ENCODE measurements at regions not wholly inside any gene's neighbourhood (a gene's known extent, or its start where the extent isn't known, plus 50 kb on each side); places are given as distances from the start of the nearest gene placed in this dataset.

DNA sequence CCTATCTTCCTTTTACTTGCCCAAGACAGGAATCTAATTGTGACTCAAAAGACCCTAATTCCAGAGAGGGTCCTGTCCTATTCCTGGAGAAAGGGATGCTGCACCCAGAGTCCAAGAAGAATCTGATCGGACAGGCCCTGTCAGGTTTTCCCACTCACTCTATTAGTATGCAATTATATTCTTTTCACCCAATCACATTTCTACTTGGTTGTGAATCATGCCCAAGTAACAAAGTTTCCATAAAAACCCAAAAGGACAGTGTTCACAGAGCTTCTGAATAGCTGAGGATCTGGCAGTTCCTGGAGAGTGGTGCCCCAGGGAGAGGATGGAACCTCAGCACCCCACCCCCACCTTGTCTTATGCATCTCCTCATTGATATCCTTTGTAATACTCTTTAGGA, 135.3 kb upstream of the SLITRK5 start:
- H3K9ac ChIP-seq (ENCODE audit: insufficient read depth, low read depth, low read length) = no peak overlapping the region
- intact Hi-C loops (cut with micrococcal nuclease; ENCODE audit: unreplicated experiment) = no loop called here
- H3K36me3 ChIP-seq (replicated peaks in 1 of 2; ENCODE audit: control insufficient read depth in 1 of 2, insufficient read depth in 2 of 2, low read length in 2 of 2) = no peaks in the 10 kb centered on the region
- no peak overlapping the region for H3K4me2 ChIP-seq (ENCODE audit: low read depth, low read length)
- CTCF ChIA-PET (ENCODE audit: low intra/inter-chr PET ratio, low total read pairs) = no interaction called here
- H3K4me1 ChIP-seq (ENCODE audit: insufficient read depth, low read length) = no peaks in the 10 kb centered on the region
- no peaks in the 10 kb centered on the region for H3K9me3 ChIP-seq (ENCODE audit: low read length)
- TF ChIP-seq ADNP (CRISPR knock-in tag; IDR thresholded peaks at IDR 0.05) = no peak
- TF ChIP-seq RFX3 (CRISPR knock-in tag; IDR thresholded peaks at IDR 0.05) = no peak
- TF ChIP-seq RCOR2 (CRISPR knock-in tag; IDR thresholded peaks at IDR 0.05) = no peak
- TF ChIP-seq, protein P1, sequence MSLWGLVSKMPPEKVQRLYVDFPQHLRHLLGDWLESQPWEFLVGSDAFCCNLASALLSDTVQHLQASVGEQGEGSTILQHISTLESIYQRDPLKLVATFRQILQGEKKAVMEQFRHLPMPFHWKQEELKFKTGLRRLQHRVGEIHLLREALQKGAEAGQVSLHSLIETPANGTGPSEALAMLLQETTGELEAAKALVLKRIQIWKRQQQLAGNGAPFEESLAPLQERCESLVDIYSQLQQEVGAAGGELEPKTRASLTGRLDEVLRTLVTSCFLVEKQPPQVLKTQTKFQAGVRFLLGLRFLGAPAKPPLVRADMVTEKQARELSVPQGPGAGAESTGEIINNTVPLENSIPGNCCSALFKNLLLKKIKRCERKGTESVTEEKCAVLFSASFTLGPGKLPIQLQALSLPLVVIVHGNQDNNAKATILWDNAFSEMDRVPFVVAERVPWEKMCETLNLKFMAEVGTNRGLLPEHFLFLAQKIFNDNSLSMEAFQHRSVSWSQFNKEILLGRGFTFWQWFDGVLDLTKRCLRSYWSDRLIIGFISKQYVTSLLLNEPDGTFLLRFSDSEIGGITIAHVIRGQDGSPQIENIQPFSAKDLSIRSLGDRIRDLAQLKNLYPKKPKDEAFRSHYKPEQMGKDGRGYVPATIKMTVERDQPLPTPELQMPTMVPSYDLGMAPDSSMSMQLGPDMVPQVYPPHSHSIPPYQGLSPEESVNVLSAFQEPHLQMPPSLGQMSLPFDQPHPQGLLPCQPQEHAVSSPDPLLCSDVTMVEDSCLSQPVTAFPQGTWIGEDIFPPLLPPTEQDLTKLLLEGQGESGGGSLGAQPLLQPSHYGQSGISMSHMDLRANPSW (CRISPR knock-in tag; IDR thresholded peaks at IDR 0.05; ENCODE audit: borderline replicate concordance) = no peak
- TF ChIP-seq, protein P2, sequence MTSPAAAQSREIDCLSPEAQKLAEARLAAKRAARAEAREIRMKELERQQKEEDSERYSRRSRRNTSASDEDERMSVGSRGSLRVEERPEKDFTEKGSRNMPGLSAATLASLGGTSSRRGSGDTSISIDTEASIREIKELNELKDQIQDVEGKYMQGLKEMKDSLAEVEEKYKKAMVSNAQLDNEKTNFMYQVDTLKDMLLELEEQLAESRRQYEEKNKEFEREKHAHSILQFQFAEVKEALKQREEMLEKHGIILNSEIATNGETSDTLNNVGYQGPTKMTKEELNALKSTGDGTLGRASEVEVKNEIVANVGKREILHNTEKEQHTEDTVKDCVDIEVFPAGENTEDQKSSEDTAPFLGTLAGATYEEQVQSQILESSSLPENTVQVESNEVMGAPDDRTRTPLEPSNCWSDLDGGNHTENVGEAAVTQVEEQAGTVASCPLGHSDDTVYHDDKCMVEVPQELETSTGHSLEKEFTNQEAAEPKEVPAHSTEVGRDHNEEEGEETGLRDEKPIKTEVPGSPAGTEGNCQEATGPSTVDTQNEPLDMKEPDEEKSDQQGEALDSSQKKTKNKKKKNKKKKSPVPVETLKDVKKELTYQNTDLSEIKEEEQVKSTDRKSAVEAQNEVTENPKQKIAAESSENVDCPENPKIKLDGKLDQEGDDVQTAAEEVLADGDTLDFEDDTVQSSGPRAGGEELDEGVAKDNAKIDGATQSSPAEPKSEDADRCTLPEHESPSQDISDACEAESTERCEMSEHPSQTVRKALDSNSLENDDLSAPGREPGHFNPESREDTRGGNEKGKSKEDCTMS (CRISPR knock-in tag; conservative IDR thresholded peaks at IDR 0.05) = no peak
- no peak for TF ChIP-seq ARNT (IDR thresholded peaks at IDR 0.05)
- no peak for TF ChIP-seq ZNF670 (CRISPR knock-in tag; IDR thresholded peaks at IDR 0.05; ENCODE audit: borderline replicate concordance)
- TF ChIP-seq NONO (IDR thresholded peaks at IDR 0.05) = no peak
- TF ChIP-seq NONO (CRISPR knock-in tag; conservative IDR thresholded peaks at IDR 0.05) = no peak
- no peak for TF ChIP-seq HNRNPUL1 (IDR thresholded peaks at IDR 0.05; ENCODE audit: low read depth, low read length)
- TF ChIP-seq ZNF577 (CRISPR knock-in tag; IDR thresholded peaks at IDR 0.05; ENCODE audit: borderline replicate concordance, low read depth) = no peak
- TF ChIP-seq ELF3 (CRISPR knock-in tag; IDR thresholded peaks at IDR 0.05) = no peak
- POLR2A ChIA-PET = no interaction called here
- no peak overlapping the region for H3K4me3 ChIP-seq (replicated peaks in 1 of 3; ENCODE audit: insufficient read depth in 1 of 3, low read depth in 2 of 3, low read length in 3 of 3)
- FAIRE-seq (no peak), ATAC-seq (no peak), DNase-seq (ENCODE audit: low spot score) (no peak)
- H4K20me1 ChIP-seq (ENCODE audit: insufficient read depth, low read length) = no peaks in the 10 kb centered on the region
- in situ Hi-C loops (cut with HindIII; ENCODE audit: extremely low pct_ligation_motif_present, low pct_unique_long_range_greater_than_20kb) = no loop called here
- BruUV-seq (replicated peaks) = no TSS peak
- WGBS (ENCODE audit: low lambda C conversion rate) = 7% methylated on average over 1 of the region's 1 CpG
- no peak overlapping the region for H3K27ac ChIP-seq (ENCODE audit: extremely low read length, insufficient read depth, low read length)
- no peak overlapping the region for H2AFZ ChIP-seq (ENCODE audit: low read length)
- no peaks in the 10 kb centered on the region for H3K27me3 ChIP-seq (ENCODE audit: control insufficient read depth in 1 of 2, insufficient read depth in 2 of 2, low read length in 2 of 2)
- no peaks in the 10 kb centered on the region for H3K79me2 ChIP-seq (ENCODE audit: insufficient read depth, low read length)

All from HepG2 (cell line).